Gastrocnemius medialis (tissue), 4 donors: ENCODE measurements at regions not wholly inside any gene's neighbourhood (a gene's known extent, or its start where the extent isn't known, plus 50 kb on each side); places are given as distances from the start of the nearest gene placed in this dataset.

Source experiments
- ATAC-seq, 2 donors: fragments of 150-250 bp; one replicate each; pipeline ENCODE4 v1.9.1; 2016
- DNase-seq, 2 donors: peaks; one replicate each; pipeline ENCODE4 v3.0.0-alpha.2; 2019
- H3K27ac ChIP-seq, 4 donors: fragments of 200-600 bp; sonication (generic); 1 replicate in 1 of 4; 2 replicates in 3 of 4; pipeline ENCODE4 v1.5.1; 2016 to 2018; ENCODE audit warnings: mild to moderate bottlenecking in 2 of 4, moderate library complexity in 1 of 4
- H3K27me3 ChIP-seq, 3 donors: fragments of 200-600 bp; sonication (generic) in 2 of 3; 1 replicate in 1 of 3; 2 replicates in 2 of 3; pipeline versions ENCODE4 v1.5.1 to v1.6.0; 2016 to 2019; ENCODE audit warnings: mild to moderate bottlenecking in 1 of 3, moderate library complexity in 1 of 3
- H3K36me3 ChIP-seq, 2 donors: fragments of 200-600 bp; sonication (generic) in 1 of 2; one replicate each; pipeline ENCODE4 v1.5.1; 2017 to 2018
- H3K4me1 ChIP-seq, 2 donors: fragments of 200-600 bp; sonication (generic) in 1 of 2; one replicate each; pipeline ENCODE4 v1.5.1; 2016 to 2017; ENCODE audit warnings: mild to moderate bottlenecking in 2 of 2
- H3K4me3 ChIP-seq, 4 donors: fragments of 200-600 bp; sonication (generic) in 3 of 4; 1 replicate in 1 of 4; 2 replicates in 3 of 4; pipeline ENCODE4 v1.5.1; 2016 to 2019; ENCODE audit warnings: mild to moderate bottlenecking in 2 of 4
- H3K9me3 ChIP-seq, 3 donors: fragments of 200-600 bp; sonication (generic) in 2 of 3; 1 replicate in 1 of 3; 2 replicates in 2 of 3; pipeline ENCODE4 v1.5.1; 2016 to 2019
- POLR2A ChIP-seq, 2 donors: fragments of 450-650 bp; IDR thresholded peaks; one replicate each; pipeline ENCODE4 v1.6.1; 2017; ENCODE audit warnings: antibody characterized with exemption in 2 of 2, mild to moderate bottlenecking in 2 of 2, moderate library complexity in 2 of 2
- in situ Hi-C, 4 donors: fragments of 200-750 bp; cut with MboI; loops; one replicate each; pipeline versions ENCODE4 v1.15.0 to v1.8.0; 2017; ENCODE audit warnings: low sequenced_read_pairs in 4 of 4
- intact Hi-C: fragments of 100-400 bp; cut with DNase I; formaldehyde crosslinking; loops from one replicate; pipeline ENCODE4 v1.15.1; 2023; ENCODE audit warnings: low total_unique reads
- TF ChIP-seq, protein P1 (sequence below), 5 experiments: fragments of 450-650 bp in 3 of 5; fragments of 200-600 bp in 2 of 5; sonication (generic) in 2 of 5; IDR thresholded peaks in 4 of 5; conservative IDR thresholded peaks in 1 of 5; 1 replicate in 4 of 5; 2 replicates in 1 of 5; pipeline ENCODE4 v1.5.1; 2016 to 2019; ENCODE audit warnings: antibody characterized with exemption in 5 of 5, mild to moderate bottlenecking in 3 of 5, moderate library complexity in 3 of 5

DNA sequence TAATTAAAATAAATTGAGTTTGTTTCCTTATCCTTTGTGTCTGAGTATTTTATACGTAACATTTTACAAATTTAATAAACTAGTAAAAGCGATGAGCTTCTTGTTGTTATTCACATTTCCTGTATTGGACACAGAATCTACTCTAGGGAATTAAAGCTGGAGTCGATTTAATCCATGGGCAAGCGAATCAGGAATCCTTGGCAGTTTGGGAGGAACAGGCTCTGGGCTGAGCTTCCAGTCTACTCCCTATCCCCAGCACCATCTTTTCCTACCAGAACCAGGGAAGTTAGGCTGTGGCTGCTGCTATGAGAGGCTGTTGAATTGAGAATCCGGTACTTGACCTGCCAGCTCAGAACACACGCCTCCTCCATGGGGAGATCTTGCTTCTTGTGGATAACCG, 437.3 kb upstream of the TPM1 start:
- intact Hi-C loops, result no loop called here
- no peak for ATAC-seq

DNA sequence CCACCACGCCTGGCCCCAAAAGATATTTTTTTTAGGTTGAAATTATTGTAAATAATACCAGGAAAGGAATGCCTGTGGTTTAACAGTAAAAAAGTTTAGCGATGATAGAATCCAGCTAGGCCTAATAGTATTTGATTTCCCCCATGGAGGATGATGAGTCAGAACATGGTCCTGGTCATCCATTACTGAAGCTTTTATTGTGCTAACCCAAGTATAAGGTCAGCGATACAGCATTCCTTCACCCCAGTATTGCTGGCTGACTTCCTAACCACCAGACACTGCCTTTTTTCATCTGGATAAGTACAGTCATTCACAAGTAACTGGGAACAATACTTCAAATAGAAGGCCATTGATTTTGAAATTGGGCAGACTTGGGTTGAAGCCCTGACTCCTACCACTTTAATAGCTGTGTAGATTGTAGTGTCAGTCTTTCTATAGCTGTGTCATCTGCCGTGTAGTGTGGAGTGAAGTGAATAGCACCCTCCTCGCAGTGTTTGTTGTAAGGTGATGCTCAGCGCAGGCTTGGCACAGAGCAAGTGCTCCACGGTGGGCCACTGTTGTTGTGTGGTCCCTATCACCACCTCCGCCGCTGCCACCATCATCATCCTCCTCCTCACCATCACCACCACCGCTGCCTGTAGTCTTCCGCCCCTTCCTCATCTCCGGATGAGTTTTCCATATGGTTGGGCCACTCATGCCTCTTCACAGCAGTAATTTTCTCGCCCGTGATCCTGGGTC, 436.0 kb upstream of the TPM1 start:
- no peak for DNase-seq
- Histone ChIP-seq H3K4me3 (no peak overlapping the region), H3K9me3 (no peaks in the 10 kb centered on the region), H3K4me1 (peaks cover 16 to 37% of the 10 kb centered on the region in 2 donors), H3K27me3 (no peaks in the 10 kb centered on the region), H3K36me3 (no peaks in the 10 kb centered on the region), H3K27ac (no peak overlapping the region)
- in situ Hi-C loops (no loop called here), intact Hi-C loops (no loop called here)
- ATAC-seq, result peak in 1 of 2 donors; percentile 32
- TF ChIP-seq POLR2A (IDR thresholded peaks at IDR 0.05), result no peak
- TF ChIP-seq, protein P1, sequence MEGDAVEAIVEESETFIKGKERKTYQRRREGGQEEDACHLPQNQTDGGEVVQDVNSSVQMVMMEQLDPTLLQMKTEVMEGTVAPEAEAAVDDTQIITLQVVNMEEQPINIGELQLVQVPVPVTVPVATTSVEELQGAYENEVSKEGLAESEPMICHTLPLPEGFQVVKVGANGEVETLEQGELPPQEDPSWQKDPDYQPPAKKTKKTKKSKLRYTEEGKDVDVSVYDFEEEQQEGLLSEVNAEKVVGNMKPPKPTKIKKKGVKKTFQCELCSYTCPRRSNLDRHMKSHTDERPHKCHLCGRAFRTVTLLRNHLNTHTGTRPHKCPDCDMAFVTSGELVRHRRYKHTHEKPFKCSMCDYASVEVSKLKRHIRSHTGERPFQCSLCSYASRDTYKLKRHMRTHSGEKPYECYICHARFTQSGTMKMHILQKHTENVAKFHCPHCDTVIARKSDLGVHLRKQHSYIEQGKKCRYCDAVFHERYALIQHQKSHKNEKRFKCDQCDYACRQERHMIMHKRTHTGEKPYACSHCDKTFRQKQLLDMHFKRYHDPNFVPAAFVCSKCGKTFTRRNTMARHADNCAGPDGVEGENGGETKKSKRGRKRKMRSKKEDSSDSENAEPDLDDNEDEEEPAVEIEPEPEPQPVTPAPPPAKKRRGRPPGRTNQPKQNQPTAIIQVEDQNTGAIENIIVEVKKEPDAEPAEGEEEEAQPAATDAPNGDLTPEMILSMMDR (IDR thresholded peaks at IDR 0.05 in 4 of 5, conservative IDR thresholded peaks at IDR 0.05 in 1 of 5), result no peak

More for the DNA sequence above, 437.3 kb upstream of the TPM1 start:
- in situ Hi-C loops, result no loop called here
- no peaks in the 10 kb centered on the region for H3K9me3 ChIP-seq
- TF ChIP-seq, protein P1 (IDR thresholded peaks at IDR 0.05 in 4 of 5, conservative IDR thresholded peaks at IDR 0.05 in 1 of 5), result no peak
- TF ChIP-seq POLR2A (IDR thresholded peaks at IDR 0.05), result no peak
- no peak overlapping the region for H3K4me3 ChIP-seq
- no peaks in the 10 kb centered on the region for H3K27me3 ChIP-seq
- no peak for DNase-seq
- no peaks in the 10 kb centered on the region for H3K36me3 ChIP-seq
- H3K4me1 ChIP-seq, result peaks cover 9 to 25% of the 10 kb centered on the region in 2 donors
- peak overlapping the region in 2 of 4 donors; percentile 14 to 26 for H3K27ac ChIP-seq

DNA sequence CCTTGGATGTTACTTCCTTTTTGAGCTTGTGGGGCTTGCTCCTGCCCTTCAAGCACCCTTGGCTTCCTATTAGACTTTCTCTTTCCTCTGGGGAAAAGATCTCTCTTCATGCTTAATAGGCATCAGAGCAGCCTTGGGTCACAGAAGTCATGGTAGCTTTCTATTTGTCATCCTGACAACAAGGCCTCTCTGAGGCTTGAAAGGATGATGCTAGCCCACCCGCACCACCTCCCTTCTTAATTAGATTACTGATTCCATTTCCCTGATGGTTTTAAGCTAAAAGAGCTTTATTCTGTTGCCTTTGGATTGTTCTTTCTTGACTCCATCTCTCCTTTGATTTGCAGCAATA, 435.5 kb upstream of the TPM1 start:
- Histone ChIP-seq H3K4me1 (peaks cover 15 to 33% of the 10 kb centered on the region in 2 donors), H3K27ac (no peak overlapping the region)
- DNase-seq, result no peak

DNA sequence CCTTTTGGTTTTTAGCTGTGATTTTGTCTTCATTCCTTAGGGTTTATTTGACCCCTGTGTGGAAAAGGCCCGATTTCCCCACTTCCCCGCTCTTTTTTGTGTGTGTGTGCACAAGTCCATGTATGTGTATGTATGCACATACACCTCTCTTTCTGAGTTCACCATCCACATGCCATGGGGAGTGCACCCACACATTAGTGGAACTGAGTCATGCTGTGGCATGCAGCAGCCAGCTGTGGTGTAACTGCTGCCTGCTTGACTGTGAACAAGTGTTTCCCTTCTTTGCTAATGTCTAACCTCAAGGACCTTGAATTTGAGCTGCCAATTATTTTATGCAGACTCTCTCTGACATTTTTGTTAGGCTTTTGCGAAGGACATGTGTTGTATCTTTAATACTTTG, 434.9 kb upstream of the TPM1 start:
- Histone ChIP-seq H3K36me3 (no peaks in the 10 kb centered on the region), H3K27me3 (no peaks in the 10 kb centered on the region), H3K4me3 (no peak overlapping the region), H3K27ac (no peak overlapping the region), H3K9me3 (no peaks in the 10 kb centered on the region), H3K4me1 (peaks cover 10 to 33% of the 10 kb centered on the region in 2 donors)
- TF ChIP-seq POLR2A (IDR thresholded peaks at IDR 0.05), result no peak
- TF ChIP-seq, protein P1 (IDR thresholded peaks at IDR 0.05 in 4 of 5, conservative IDR thresholded peaks at IDR 0.05 in 1 of 5), result no peak
- ATAC-seq (no peak), DNase-seq (no peak)
- intact Hi-C loops (no loop called here), in situ Hi-C loops (no loop called here)

More for the DNA sequence above, 435.5 kb upstream of the TPM1 start:
- Histone ChIP-seq H3K27me3 (no peaks in the 10 kb centered on the region), H3K4me3 (no peak overlapping the region), H3K9me3 (no peaks in the 10 kb centered on the region), H3K36me3 (no peaks in the 10 kb centered on the region)
- intact Hi-C loops (no loop called here), in situ Hi-C loops (no loop called here)
- no peak for ATAC-seq
- TF ChIP-seq, protein P1 (IDR thresholded peaks at IDR 0.05 in 4 of 5, conservative IDR thresholded peaks at IDR 0.05 in 1 of 5), result no peak
- TF ChIP-seq POLR2A (IDR thresholded peaks at IDR 0.05), result no peak

DNA sequence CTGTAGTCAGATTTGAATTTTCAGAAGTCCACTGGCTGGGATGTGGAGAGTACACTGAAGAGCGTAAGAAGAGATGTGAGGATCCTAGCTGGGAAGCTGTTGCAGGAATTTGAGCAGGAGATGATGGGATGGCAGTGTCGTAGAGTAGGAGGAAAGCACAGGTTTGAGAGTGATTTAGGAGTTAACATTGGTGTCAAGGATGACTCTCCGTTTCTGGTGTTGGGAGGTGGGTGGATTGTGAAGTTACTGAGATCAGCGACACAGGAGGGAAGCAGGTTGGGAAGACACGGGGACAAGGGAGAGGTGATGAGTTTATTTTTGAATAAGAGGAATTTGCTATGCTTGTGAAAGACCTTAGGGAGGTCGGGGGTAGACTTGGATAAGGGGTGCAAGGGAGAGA, 434.2 kb upstream of the TPM1 start:
- Histone ChIP-seq H3K27me3 (no peaks in the 10 kb centered on the region), H3K9me3 (no peaks in the 10 kb centered on the region), H3K4me3 (no peak overlapping the region), H3K27ac (no peak overlapping the region), H3K36me3 (no peaks in the 10 kb centered on the region), H3K4me1 (peaks cover 10 to 30% of the 10 kb centered on the region in 2 donors)
- no peak for TF ChIP-seq POLR2A (IDR thresholded peaks at IDR 0.05)
- TF ChIP-seq, protein P1 (IDR thresholded peaks at IDR 0.05 in 4 of 5, conservative IDR thresholded peaks at IDR 0.05 in 1 of 5), result no peak
- intact Hi-C loops, result no loop called here
- no peak for ATAC-seq
- DNase-seq, result no peak
- in situ Hi-C loops, result no loop called here
